HEK293T (cell line): ENCODE measurements at regions not wholly inside any gene's neighbourhood (a gene's known extent, or its start where the extent isn't known, plus 50 kb on each side); places are given as distances from the start of the nearest gene placed in this dataset.

Experiments used
- BHLHE40 ChIP-seq: fragments of 450-650 bp; IDR thresholded peaks from 2 replicates; pipeline ENCODE4 v1.6.1; 2016; ENCODE audit warnings: mild to moderate bottlenecking, moderate library complexity, borderline replicate concordance
- CTBP1 ChIP-seq: fragments of 450-650 bp; IDR thresholded peaks from 2 replicates; pipeline ENCODE4 v1.6.1; 2016; ENCODE audit warnings: borderline replicate concordance
- FOXK2 ChIP-seq: fragments of 450-650 bp; IDR thresholded peaks from 2 replicates; pipeline ENCODE4 v1.6.1; 2016; ENCODE audit warnings: mild to moderate bottlenecking
- FOXM1 ChIP-seq: fragments of 450-650 bp; IDR thresholded peaks from 2 replicates; pipeline ENCODE4 v1.6.1; 2017; ENCODE audit warnings: mild to moderate bottlenecking, borderline replicate concordance
- L3MBTL2 ChIP-seq: fragments of 450-650 bp; conservative IDR thresholded peaks from 2 replicates; pipeline ENCODE4 v1.6.1; 2016; ENCODE audit warnings: mild to moderate bottlenecking
- SP1 ChIP-seq: fragments of 450-650 bp; IDR thresholded peaks from 2 replicates; pipeline ENCODE4 v1.6.1; 2017
- SUZ12 ChIP-seq: fragments of 450-650 bp; IDR thresholded peaks from 2 replicates; pipeline ENCODE4 v1.6.1; 2016; ENCODE audit warnings: mild to moderate bottlenecking
- TARDBP ChIP-seq: fragments of 450-650 bp; IDR thresholded peaks from 2 replicates; pipeline ENCODE4 v1.6.1; 2016
- TF ChIP-seq, protein P1 (sequence below): fragments of 450-650 bp; IDR thresholded peaks from 2 replicates; pipeline ENCODE4 v1.6.1; 2016

- TF ChIP-seq SUZ12 = no peak
- no peak for TF ChIP-seq SP1
- TF ChIP-seq, protein P1, sequence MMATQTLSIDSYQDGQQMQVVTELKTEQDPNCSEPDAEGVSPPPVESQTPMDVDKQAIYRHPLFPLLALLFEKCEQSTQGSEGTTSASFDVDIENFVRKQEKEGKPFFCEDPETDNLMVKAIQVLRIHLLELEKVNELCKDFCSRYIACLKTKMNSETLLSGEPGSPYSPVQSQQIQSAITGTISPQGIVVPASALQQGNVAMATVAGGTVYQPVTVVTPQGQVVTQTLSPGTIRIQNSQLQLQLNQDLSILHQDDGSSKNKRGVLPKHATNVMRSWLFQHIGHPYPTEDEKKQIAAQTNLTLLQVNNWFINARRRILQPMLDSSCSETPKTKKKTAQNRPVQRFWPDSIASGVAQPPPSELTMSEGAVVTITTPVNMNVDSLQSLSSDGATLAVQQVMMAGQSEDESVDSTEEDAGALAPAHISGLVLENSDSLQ = no peak
- TF ChIP-seq L3MBTL2 = no peak
- TF ChIP-seq TARDBP = no peak
- TF ChIP-seq CTBP1 = no peak
- TF ChIP-seq FOXM1 = no peak
- no peak for TF ChIP-seq FOXK2
- no peak for TF ChIP-seq BHLHE40
Measured at GRCh38 chr2:6791682-6792081, 74.0 kb downstream of the CMPK2 start.
